ENCODE measurements at regions not wholly inside any gene's neighbourhood (a gene's known extent, or its start where the extent isn't known, plus 50 kb on each side); places are given as distances from the start of the nearest gene placed in this dataset.
"Not testable (repeated sequence)": the region's sequence is repeated elsewhere in the genome, so short reads cannot be mapped to it uniquely, and the experiment has no call there.

DNA sequence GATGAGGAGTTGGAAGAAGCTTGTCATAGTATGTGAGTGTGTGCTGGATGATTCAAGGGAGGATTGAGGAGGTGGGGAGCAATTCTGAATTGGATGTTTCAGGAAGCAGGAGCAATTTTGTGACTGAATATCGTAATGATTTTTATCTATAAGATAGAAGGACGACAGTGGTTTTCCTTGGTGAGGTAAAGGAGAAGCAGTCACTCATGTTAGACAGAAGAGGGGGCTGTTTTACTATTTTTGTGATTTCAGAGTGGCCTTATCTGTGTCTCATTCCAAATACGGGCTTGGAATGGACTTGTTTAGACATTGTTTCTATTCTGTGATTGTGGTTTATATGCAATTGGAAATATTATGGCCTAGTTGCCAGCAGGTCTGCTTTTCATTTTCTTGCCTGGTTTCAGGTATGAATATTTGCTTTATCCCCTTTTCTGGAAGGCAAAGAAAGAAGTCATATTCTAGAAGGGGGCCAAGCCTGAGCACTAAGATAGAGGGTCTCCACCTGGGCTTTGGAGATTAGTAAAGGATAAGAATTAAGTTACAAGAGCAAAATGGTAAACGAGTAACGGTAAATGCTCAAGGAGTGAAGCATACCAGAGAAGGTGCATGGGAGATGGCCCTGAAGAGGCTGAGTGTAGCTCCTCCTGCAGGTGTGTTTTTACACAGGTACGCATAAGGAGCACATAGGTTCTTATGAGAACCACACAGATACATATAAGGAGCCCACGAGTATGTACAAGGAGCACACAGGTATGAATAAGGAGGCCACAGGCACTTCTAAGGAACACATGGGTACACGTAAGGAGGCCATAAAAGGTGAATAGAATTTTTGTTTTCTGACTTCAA lies 124.6 kb upstream of the KCNAB1 start:
- DNase-seq: peak; percentile 64

DNA sequence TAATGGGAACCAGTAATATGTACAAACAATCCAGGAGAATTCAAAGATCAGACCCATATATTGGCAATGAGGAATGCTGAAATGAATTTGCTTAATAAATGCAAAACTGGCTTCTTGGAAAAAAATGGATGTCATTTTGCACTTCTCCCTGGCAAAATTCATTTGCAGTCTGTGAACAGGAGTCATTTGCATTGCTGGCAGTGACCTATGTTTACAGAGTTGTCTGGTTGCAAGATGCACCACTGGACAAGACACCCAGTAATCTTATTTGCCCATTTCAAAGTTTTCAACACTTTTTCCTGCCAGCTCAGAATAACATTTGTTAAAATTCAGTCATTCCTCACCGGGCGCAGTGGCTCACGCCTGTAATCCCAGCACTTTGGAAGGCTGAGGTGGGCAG lies 123.5 kb upstream of the KCNAB1 start:
- no peak for DNase-seq

DNA sequence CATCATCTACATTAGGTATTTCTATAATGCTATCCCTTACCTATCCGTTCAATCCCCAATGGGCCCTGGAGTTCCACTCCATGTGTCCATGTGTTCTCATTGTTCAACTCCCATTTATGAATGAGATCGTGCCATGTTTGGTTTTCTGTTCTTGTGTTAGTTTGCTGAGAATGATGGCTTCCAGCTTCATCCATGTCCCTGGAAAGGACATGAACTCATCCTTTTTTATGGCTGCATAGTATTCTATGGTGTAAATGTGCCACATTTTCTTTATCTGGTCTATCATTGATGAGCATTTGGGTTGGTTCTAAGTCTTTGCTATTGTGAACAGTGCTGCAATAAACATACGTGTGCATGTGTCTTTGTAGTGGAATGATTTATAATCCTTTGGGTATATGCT lies 122.2 kb upstream of the KCNAB1 start:
- DNase-seq: not testable (repeated sequence)

DNA sequence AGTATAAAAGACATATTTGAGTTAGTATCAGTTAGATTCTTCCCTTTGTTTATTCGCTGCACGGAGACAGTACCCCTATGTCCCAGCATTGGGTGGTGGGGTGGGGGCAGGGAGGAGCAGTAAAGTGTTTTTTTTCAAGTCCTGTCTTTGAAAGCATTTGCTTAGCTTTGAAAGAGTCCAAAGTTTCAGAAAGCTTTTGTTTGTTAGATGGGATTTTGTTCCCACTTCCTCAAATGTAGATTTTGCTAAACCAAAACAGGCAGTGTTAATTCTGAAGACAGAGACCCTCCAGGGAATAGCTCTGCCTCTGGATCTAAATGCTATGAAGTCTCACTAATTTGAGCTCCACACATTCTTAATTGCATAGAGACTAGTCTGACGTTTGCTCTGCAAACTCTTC lies 114.6 kb upstream of the KCNAB1 start:
- no peak for DNase-seq

DNA sequence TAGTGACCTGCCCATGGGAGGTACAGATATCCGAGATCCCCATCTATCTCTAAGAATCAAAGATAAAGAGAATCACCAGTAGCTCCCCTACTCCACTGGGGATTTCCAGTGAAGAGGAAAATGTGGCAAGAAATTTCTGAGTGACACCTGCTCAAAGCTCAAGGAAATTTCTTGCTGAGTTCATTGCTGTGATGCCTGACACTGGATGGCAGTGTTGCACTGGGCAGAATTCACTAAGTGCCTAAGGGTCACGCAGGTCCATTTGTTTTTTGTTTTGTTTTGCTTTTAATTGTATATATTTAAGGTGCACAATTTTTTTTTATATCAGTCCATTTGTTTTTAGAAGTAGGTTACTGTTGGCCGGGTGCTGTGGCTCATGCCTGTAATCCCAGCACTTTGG lies 109.5 kb upstream of the KCNAB1 start:
- no peak for DNase-seq

DNA sequence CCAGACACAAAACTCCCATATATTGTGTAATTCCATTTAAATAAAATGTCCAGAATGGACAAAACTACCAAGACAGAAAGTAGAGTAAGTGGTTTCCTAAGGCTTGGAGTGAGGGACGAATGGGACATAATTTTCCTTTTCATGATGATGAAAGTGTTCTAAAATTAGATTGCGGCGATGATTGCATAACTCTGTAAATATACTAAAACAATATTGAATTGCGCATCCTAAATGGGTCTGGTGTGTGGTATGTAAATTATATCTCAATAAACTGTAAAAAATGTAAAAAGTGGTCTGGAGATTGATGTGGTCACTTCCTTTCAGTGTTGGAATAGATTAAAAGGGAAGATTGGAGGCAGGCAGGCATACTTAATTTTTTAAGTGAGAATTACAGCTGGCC lies 105.9 kb upstream of the KCNAB1 start:
- no peak for DNase-seq

DNA sequence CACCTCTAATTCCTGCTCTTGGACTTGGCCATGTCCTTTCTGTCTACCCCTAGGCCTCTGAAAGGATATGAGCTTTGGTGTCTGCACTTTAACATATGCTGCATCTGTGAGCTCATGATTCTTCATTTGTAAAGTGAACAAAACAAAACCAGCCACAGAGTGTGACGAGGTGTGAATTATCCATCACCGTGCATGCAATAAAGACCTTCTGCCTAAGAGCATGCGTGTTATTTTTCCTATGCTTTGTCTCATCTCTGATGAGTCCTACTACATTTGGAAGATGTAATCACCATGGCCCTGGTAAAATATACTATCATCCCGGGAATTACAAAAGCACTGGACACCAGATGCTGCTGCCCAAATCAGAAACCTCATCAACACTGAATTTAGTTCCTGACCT lies 103.5 kb upstream of the KCNAB1 start:
- no peak for DNase-seq

DNA sequence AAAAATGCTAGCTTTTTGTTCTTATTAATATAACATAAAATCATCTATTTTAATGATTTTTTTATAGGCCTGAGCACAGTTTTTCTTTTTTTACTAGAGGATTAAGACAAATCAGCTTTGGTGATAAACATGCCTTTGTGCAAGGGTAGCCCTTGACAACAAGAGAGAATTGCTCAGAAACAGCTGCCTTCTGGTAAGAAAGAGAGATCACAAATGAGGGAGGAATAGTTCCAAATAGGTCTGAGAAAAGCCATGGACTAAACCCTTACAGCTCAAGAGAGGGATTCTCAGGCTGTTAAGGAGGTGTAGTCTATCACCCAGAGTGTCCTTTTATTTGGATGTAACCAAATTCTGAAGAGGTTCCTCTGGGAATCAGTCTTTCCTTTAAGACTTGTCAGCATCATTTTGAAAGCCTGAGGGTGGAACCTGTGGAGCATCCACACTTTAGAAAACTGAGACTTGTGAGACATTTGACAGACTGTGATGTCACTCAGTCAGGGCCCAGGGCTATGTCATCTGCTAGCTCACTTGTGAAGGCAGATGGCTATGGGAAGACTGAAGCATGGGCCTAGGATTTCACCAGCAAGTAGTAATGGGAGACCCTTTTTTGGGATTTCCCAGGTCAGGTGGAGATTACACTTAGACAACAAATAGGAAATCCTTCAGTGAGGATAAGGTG lies 102.9 kb upstream of the KCNAB1 start:
- no peak for DNase-seq

DNA sequence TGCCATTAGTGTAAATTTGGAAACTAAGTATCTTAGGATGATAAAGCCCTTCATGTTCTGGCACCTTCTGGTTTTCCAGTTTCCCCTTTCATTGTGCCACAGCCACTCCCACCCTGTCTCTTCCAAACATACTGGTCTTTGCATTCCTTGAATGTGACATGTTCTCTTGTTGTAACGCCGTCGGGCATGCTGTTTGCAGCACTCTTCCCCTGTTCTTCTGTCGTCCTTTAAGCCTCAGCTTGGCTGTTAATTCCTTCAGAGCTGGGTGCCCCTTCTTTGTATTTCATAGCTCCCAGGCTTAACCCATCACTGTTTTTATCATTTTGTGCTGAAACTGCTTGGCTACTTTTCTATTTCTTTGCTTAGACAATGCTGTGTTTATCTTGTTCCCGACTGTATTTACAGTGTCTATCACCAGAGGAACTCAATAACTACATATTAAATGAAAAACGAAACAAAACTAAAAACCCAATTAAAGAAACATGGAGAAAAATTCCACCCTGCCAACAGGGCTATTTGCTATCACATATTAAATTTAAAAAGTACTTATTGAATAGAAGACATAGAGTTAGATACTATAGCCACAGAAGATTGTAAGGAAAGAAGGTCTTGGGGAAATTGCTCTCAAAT lies 95.4 kb upstream of the KCNAB1 start:
- DNase-seq: no peak

DNA sequence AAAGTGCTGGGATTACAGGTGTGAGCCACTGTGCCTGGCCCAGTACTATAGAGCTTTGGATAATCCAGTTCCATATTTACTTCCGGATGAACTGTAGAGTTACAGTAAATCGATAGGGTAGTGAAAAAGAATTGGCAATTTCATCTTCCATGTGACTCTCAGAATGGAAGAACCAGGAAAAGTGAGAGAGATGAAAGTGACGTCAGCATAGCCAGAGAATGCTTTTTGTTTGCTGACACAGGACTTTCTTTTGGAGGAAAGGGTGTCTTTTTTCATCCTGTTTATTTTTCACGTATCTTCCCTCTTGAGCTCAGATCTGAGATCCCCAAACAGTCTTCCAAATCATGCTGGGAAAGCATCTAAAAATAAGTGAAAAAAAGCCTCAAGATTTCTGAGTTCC lies 91.2 kb upstream of the KCNAB1 start:
- DNase-seq: no peak

DNA sequence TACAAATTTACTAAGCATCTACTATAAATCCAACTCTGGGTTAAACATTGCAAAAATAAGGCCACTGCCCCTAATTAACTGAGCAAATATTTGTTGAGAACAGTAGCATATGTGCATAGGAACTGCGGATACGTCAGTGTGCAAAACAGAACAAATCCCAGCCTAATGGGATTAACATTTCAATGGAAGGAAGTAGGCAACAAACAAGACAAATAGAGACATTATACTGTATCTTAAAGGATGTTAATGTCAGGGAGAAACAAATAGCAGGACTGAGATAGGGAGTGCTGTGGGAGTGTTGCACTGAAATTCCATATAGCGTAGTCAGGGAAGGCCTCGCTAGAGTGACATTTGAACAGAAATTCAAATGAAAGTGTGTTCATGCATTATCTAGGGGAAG lies 89.7 kb upstream of the KCNAB1 start:
- no peak for DNase-seq

DNA sequence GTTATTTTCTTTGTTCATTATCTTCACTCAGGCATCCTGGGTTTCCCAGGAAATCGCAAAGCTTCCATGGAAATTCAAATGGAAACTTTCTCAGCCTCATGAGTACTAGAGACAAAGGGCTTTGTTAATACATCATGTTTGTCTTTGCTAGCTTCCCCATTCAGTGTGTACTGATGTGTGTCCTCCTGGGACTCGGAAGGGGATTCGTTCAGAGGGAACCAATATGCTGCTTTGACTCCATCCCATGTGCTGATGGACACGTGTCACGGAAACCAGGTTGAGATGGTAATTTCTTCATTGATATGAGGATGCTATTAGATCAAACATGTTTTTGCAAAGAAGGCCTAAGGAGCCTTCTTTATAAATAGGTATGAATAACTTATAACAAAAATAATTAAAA lies 87.0 kb upstream of the KCNAB1 start:
- DNase-seq: no peak

DNA sequence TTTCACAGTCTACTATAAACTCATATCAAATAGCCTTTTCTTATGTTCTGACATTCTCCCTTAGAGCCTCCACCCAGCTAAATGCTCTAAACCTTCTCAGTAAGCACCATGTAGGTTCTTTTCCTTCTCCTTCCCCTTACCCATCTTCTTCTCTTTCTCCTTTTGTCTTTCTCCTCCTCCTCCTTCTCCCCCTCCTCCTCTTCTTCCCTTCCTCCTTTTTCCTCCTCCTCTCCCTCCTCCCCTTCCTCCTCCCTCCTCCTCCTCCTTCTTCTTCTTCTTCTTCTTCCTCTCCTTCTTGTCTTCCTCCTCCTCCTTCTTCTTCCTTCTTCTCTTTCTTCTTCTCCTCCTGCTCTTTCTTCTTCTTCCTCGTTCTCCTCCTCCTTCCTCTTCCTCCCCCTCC lies 85.2 kb upstream of the KCNAB1 start:
- no peak for DNase-seq

DNA sequence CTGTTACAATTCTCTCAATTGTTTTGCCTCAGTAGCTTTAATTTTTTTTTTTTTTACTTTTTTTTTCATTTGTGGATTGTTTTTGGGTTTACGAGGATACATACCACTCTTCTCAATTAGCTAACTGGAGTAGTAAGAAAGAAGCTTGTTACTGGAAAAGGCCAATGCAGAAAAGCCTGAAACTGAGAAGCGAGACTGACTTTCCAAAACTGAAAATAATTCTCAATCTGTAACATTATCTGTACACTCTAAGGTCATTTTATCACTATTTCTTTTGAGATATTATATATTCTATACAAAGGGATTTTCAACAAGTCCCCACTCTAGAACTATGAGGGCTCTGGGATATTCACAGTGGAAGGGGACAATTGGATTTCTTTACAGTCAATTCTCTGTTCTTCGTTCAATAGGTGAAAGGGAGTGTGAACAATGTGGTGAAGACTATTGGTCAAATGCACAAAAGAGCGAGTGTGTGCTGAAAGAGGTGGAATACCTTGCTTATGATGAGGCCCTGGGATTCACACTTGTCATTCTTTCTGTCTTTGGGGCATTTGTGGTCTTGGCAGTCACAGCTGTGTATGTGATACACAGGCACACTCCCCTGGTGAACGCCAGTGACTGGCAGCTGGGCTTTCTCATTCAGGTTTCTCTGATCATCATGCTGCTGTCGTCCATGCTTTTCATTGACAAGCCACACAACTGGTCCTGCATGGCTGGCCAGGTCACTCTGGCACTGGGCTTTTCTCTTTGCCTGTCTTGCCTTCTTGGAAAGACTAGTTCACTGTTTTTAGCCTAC lies 83.9 kb upstream of the KCNAB1 start:
- no peak for DNase-seq

DNA sequence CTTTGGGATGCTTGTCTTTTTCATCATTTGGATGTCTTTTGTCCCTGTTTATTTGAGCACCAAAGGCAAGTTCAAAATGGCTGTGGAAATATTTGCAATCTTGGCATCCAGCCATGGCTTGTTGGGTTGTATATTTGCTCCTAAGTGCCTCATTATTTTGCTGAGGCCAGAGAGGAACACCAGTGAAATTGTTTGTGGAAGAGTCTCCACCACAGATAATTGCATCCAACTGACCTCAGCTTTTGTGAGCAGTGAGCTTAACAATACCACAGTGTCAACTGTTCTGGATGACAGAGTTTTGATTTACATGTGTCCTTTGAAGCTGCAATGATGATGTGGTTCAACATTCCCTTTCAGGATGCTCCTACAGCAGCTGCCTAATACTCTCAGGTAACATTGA lies 83.0 kb upstream of the KCNAB1 start:
- no peak for DNase-seq

DNA sequence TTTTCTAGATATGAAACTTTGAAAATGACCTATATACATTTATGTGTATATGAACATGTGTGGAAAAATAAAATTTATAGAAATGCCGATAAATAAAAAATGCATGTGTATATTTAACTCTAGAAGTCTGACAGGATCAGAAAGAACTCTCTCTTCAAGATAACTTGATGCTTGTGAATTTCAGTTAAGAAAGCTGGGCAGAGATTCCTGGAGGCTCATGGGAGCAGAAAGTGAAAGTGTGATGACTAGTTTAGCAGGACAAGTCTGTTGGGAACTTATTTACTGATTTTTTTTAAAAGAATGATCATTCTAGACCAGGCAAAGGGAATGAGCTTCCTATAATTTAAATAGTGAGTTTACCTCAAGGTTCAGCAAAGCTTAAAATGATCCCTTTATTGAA lies 81.5 kb upstream of the KCNAB1 start:
- no peak for DNase-seq

DNA sequence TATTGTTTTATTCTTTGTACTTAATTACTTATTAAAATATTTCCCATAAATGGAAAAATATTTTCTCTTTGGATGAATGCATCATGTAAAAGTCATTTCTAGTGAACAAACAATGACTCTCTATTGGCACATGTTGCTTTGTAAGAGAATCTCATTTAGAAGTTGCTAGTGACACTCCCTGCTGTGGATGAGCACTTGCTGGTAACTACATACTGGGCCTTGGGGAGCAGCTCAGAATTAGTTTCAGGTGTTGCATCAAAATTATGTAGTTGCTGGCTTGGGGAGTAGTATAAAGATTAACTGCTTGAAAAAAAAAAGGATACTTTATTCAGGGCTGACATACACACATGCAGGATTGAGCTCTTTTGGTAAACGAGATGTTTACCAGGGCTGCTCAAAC lies 80.3 kb upstream of the KCNAB1 start:
- no peak for DNase-seq

DNA sequence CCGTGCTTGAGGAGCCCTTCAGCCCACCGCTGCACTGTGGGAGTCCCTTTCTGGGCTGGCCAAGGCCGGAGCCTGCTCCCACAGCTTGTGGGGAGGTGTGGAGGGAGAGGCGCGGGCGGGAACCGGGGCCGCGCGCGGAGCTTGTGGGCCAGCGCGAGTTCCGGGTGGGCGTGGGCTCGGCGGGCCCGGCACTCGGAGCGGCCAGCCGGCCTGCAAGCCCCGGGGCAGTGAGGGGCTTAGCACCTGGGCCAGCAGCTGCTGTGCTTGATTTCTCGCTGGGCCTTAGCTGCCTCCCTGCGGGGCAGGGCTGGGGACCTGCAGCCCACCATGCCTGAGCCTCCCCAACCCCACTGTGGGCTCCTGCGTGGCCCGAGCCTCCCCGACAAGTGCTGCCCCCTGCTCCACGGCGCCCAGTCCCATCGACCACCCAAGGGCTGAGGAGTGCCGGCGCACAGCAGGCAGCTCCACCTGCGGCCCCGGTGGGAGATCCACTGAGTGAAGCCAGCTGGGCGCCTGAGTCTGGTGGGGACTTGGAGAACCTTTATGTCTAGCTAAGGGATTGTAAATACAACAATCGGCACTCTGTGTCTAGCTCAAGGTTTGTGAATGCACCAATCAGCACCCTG lies 79.0 kb upstream of the KCNAB1 start:
- DNase-seq: not testable (repeated sequence)

DNA sequence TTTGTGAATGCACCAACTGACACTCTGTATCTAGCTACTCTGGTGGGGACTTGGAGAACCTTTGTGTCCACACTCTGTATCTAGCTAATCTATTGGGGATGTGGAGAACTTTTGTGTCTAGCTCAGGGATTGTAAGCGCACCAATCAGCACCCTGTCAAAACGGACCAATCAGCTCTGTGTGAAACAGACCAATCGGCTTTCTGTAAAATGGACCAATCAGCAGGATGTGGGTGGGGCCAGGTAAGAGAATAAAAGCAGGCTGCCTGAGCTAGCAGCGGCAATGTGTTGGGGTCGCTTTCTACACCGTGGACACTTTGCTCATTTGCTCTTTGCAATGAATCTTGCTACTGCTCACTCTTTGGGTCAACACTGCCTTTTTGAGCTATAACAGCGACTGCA lies 78.5 kb upstream of the KCNAB1 start:
- DNase-seq: not testable (repeated sequence)

DNA sequence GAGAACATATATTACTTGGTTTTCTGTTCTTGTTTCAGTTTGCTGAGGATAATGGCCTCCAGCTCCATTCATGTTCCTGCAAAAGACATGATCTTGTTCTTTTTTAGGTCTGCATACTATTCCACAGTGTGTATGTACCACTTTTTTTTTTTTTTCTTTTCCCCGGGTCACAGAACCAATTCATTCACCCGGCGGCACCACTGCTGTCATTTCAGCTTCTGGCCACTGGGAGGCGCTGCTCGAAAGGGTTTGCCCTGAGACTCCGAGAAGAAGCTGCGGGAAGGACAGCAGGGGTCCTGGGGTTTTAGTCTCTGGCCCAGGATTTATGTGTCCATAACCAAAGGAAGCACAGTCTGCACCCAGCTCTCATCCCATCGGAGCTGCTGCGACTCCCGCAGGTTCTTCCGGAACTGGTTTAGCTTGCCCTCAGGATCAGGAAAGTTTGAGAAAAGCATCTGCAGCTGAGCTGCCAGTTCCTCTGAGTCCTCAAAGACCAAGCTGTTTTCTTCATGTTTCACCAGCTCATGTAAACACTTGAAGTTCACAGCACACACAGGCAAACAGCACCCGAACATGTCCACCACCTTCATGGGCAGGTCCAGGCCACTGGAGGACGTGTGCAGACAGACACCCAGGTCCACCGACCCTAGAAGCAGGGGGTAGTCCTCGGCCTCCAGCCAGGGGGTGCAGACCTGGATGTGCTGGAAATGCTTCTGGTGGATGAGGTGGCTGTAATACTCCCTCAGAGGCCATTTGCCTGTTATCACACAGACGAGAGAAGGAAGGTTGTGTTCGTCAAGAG lies 76.3 kb upstream of the KCNAB1 start:
- peak; percentile 25 for DNase-seq

DNA sequence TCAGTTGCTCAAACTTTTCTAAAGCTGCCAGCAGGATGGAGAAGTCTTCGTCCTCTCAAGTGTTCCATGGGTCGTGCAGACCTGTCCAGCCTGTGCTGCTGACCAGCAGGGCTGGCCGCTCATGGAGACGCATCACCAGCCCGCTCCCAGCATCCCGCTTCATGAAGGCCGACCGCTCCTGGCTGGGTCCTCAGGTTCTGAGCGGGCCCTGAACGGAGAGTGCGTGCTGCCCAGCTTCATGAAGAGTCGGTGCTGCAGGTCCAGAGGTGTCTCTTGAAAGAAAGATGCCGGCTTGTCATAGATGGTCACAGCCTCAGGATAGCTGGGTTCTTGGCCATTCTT lies 75.8 kb upstream of the KCNAB1 start:
- DNase-seq: no peak

DNA sequence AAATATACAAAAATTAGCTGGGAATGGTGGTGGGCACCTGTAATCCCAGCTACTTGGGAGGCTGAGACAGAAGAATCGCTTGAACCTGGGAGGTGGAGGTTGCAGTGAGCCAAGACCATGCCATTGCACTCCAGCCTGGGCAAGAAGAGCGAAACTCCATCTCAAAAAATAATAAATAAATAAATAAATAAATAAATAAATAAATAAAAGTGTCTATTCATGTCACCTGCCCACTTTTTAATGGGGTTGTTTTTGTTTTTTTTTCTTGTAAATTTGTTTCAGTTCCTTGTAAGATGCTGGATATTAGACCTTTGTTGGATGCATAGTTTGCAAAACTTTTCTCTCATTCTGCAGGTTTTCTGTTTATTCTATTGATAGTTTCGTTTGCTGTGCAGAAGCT lies 71.9 kb upstream of the KCNAB1 start:
- not testable (repeated sequence) for DNase-seq

All from hematopoietic multipotent progenitor cell treated with erythropoietin and hydrocortisone succinate and interleukin-3 and kit ligand, for 8 days (in vitro differentiated cells).